Omental fat pad (tissue), 3 donors: ENCODE measurements at regions not wholly inside any gene's neighbourhood (a gene's known extent, or its start where the extent isn't known, plus 50 kb on each side); places are given as distances from the start of the nearest gene placed in this dataset.
A peak's percentile ranks its signal among the peaks of the same experiment; 100 is the strongest.

Experiments
- ATAC-seq: fragments of 150-250 bp; one replicate; pipeline ENCODE4 v1.9.1; 2016; ENCODE audit warnings: mild to moderate bottlenecking, moderate library complexity; ENCODE audit not compliant: low FRiP score
- DNase-seq: peaks from one replicate; pipeline ENCODE4 v3.0.0-alpha.2; 2019; ENCODE audit warnings: low spot score
- TF ChIP-seq, protein P1 (sequence below), 3 donors: fragments of 450-650 bp; IDR thresholded peaks; one replicate each; pipeline ENCODE4 v1.5.1; 2016 to 2017; ENCODE audit warnings: antibody characterized with exemption in 3 of 3, mild to moderate bottlenecking in 3 of 3, moderate library complexity in 2 of 3

DNA sequence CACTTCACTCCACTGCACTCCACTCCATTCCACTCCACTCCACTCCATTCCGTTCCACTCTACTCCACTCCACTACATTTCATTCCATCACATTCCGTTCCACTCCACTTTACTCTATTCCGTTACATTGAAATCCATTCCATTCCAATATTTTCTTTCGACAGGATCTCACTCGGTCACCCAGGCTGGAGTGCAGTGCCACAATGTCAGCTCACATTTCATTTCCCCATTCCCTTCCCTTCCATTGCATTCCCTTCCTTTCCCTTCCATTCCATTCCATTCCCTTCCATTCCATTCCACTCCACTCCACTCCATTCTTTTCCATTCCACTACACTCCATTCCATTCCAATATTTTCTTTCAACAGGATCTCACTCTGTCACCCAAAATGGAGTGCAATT is 1407.6 kb upstream of the USP9Y start:
- DNase-seq: no peak
- ATAC-seq: no peak

DNA sequence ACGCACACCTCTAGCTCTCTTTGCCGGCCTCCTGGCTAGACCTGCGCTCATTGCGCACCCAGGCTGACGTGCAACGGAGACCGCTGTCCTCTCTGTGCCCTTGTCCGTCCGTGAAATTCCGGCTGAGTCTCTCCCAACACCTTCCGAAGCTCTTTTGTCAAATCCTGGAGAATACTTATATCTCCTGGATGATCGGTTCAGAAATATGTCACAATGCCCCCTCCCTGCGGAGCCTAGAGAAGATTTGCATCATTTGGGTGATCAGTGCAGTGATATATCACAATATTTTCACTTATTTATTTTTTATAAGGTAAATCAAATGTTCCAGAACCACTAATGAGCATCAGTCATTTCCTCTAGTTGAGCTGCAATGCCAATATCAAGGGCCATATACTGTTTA is 1366.9 kb upstream of the USP9Y start:
- TF ChIP-seq, protein P1, sequence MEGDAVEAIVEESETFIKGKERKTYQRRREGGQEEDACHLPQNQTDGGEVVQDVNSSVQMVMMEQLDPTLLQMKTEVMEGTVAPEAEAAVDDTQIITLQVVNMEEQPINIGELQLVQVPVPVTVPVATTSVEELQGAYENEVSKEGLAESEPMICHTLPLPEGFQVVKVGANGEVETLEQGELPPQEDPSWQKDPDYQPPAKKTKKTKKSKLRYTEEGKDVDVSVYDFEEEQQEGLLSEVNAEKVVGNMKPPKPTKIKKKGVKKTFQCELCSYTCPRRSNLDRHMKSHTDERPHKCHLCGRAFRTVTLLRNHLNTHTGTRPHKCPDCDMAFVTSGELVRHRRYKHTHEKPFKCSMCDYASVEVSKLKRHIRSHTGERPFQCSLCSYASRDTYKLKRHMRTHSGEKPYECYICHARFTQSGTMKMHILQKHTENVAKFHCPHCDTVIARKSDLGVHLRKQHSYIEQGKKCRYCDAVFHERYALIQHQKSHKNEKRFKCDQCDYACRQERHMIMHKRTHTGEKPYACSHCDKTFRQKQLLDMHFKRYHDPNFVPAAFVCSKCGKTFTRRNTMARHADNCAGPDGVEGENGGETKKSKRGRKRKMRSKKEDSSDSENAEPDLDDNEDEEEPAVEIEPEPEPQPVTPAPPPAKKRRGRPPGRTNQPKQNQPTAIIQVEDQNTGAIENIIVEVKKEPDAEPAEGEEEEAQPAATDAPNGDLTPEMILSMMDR (IDR thresholded peaks at IDR 0.05): no peak
- no peak for ATAC-seq

More for the DNA sequence above, 1407.6 kb upstream of the USP9Y start:
- TF ChIP-seq, protein P1 (IDR thresholded peaks at IDR 0.05): no peak

More for the DNA sequence above, 1366.9 kb upstream of the USP9Y start:
- peak; percentile 24 for DNase-seq
